GM18502 (cell line): ENCODE measurements at regions not wholly inside any gene's neighbourhood (a gene's known extent, or its start where the extent isn't known, plus 50 kb on each side); places are given as distances from the start of the nearest gene placed in this dataset.
"Not testable (repeated sequence)": the region's sequence is repeated elsewhere in the genome, so short reads cannot be mapped to it uniquely, and the experiment has no call there.

ENCODE experiments used
- ATAC-seq: cut with Tn5 transposase; IDR thresholded peaks from one replicate; pipeline ENCODE4 v1.9.1; 2021; ENCODE audit warnings: mild to moderate bottlenecking; ENCODE audit not compliant: unreplicated experiment, poor library complexity

- no peak for ATAC-seq
Observed at GRCh38 chr10:29702273-29703164, 67.7 kb upstream of the SVIL start.

GRCh38 chr10:29701306-29701705, 66.5 kb upstream of the SVIL start:
- ATAC-seq = no peak

- no peak for ATAC-seq
Observed at GRCh38 chr10:29699621-29700020, 64.8 kb upstream of the SVIL start.

- no peak for ATAC-seq
Observed at GRCh38 chr10:29698773-29699490, 64.2 kb upstream of the SVIL start.

GRCh38 chr10:29696581-29696980, 61.8 kb upstream of the SVIL start:
- not testable (repeated sequence) for ATAC-seq

- ATAC-seq = no peak
Observed at GRCh38 chr10:29694121-29694520, 59.4 kb upstream of the SVIL start.

GRCh38 chr10:29692121-29692539, 57.4 kb upstream of the SVIL start:
- no peak for ATAC-seq

GRCh38 chr10:29691564-29692072, 56.8 kb upstream of the SVIL start:
- ATAC-seq = no peak

- no peak for ATAC-seq
Observed at GRCh38 chr10:29689001-29689400, 54.2 kb upstream of the SVIL start.

- no peak for ATAC-seq
Observed at GRCh38 chr10:29688230-29688661, 53.5 kb upstream of the SVIL start.

GRCh38 chr10:29687421-29688164, 52.8 kb upstream of the SVIL start:
- no peak for ATAC-seq

- ATAC-seq = no peak
Observed at GRCh38 chr10:29685506-29685905, 50.7 kb upstream of the SVIL start.
